A549 (cell line): ENCODE measurements at regions not wholly inside any gene's neighbourhood (a gene's known extent, or its start where the extent isn't known, plus 50 kb on each side); places are given as distances from the start of the nearest gene placed in this dataset.

Experiments used
- ATAC-seq, 2 experiments: fragments of 200-7000 bp in 1 of 2; fragments of >200 bp in 1 of 2; cut with Nextera tagmentation in 1 of 2; cut with Tn5 transposase in 1 of 2; 3 replicates each; pipeline versions ENCODE4 v1.8.0 to v1.9.1; 2018 to 2020; ENCODE audit warnings: mild to moderate bottlenecking in 1 of 2, moderate library complexity in 1 of 2
- CTCF ChIA-PET: fragments of 300-600 bp; sonication (Branson Sonifier 250); formaldehyde crosslinking; extraction: SDS; loops from one replicate; lab custom pipeline; 2021; ENCODE audit warnings: antibody characterized with exemption, inconsistent platforms; lab: Yijun Ruan, JAX
- POLR2A ChIA-PET: fragments of 350-600 bp; formaldehyde crosslinking; extraction: SDS; loops from one replicate; lab custom pipeline; 2021; ENCODE audit warnings: antibody characterized with exemption, inconsistent platforms; lab: Yijun Ruan, JAX
- DNase-seq, 2 experiments: peaks; one replicate each; pipeline versions ENCODE4 v3.0.0 to v3.0.0-alpha.2; 2011 to 2016; ENCODE audit warnings: low read depth in 1 of 2, low spot score in 1 of 2
- FAIRE-seq: peaks from 2 replicates; lab custom pipeline; 2011; peaks lifted over from hg19 to GRCh38; lab: Jason Lieb, UNC
- H3K27ac ChIP-seq, 2 experiments: fragments of >200 bp; sonication (Bioruptor Twin); formaldehyde crosslinking; 3 replicates each; pipeline ENCODE4 v1.5.1; 2016 to 2017
- H3K4me1 ChIP-seq: fragments of >200 bp; sonication (Bioruptor Twin); formaldehyde crosslinking; 3 replicates; pipeline ENCODE4 v1.6.1; 2016
- H3K4me2 ChIP-seq: fragments of >200 bp; sonication (Bioruptor Twin); formaldehyde crosslinking; 3 replicates; pipeline ENCODE4 v1.6.1; 2016
- H3K4me3 ChIP-seq: fragments of >200 bp; sonication (Bioruptor Twin); formaldehyde crosslinking; 3 replicates; pipeline ENCODE4 v1.5.1; 2016
- H3K9me3 ChIP-seq: fragments of >200 bp; sonication (Bioruptor Twin); formaldehyde crosslinking; 3 replicates; pipeline ENCODE4 v1.6.1; 2016
- CBX8 ChIP-seq: fragments of 200-600 bp; sonication (generic); IDR thresholded peaks from 2 replicates; pipeline ENCODE4 v1.6.1; 2016
- EHF ChIP-seq: fragments of 250-450 bp; sonication (Bioruptor Pico); IDR thresholded peaks from 2 replicates; pipeline ENCODE4 v1.5.0; 2020; ENCODE audit warnings: mild to moderate bottlenecking
- EP300 ChIP-seq, 2 experiments: fragments of >200 bp; sonication (Bioruptor Twin); formaldehyde crosslinking; IDR thresholded peaks; 2 replicates in 1 of 2; 3 replicates in 1 of 2; pipeline ENCODE4 v1.6.1; 2016 to 2017
- ESRRA ChIP-seq: fragments of 150-350 bp; IDR thresholded peaks from 2 replicates; pipeline ENCODE4 v1.6.1; 2014; ENCODE audit warnings: mild to moderate bottlenecking, low read length, borderline replicate concordance
- FOXS1 ChIP-seq: fragments of 250-450 bp; sonication (Bioruptor Pico); IDR thresholded peaks from 2 replicates; pipeline ENCODE4 v1.5.0; 2020; ENCODE audit warnings: mild to moderate bottlenecking, moderate library complexity
- GATA3 ChIP-seq: IDR thresholded peaks from 2 replicates; pipeline ENCODE4 v1.6.1; 2012; ENCODE audit warnings: borderline replicate concordance
- HDAC2 ChIP-seq: fragments of 200-600 bp; sonication (generic); IDR thresholded peaks from 2 replicates; pipeline ENCODE4 v1.6.1; 2016
- HEYL ChIP-seq: fragments of 250-450 bp; sonication (Bioruptor Pico); IDR thresholded peaks from 2 replicates; pipeline ENCODE4 v1.8.0; 2021; ENCODE audit warnings: mild to moderate bottlenecking, moderate library complexity
- HOXB13 ChIP-seq: fragments of 250-450 bp; sonication (Bioruptor Pico); IDR thresholded peaks from 2 replicates; pipeline ENCODE4 v1.5.0; 2020; ENCODE audit warnings: low read depth, mild to moderate bottlenecking, moderate library complexity
- KDM5A ChIP-seq: fragments of 200-600 bp; sonication (generic); IDR thresholded peaks from 2 replicates; pipeline ENCODE4 v1.6.1; 2016; ENCODE audit warnings: antibody characterized with exemption, mild to moderate bottlenecking
- NFE2L2 ChIP-seq: fragments of 150-350 bp; conservative IDR thresholded peaks from 2 replicates; pipeline ENCODE4 v1.6.1; 2014; ENCODE audit warnings: low read length
- NPAS2 ChIP-seq: fragments of 250-450 bp; sonication (Bioruptor Pico); IDR thresholded peaks from 2 replicates; pipeline ENCODE4 v1.8.0; 2022; ENCODE audit warnings: mild to moderate bottlenecking, moderate library complexity, borderline replicate concordance
- NR3C1 ChIP-seq: fragments of >200 bp; sonication (Bioruptor Twin); formaldehyde crosslinking; IDR thresholded peaks from 3 replicates; pipeline ENCODE4 v1.6.1; 2017
- POLR2A ChIP-seq: IDR thresholded peaks from 2 replicates; pipeline ENCODE4 v1.6.1; 2012; ENCODE audit warnings: mild to moderate bottlenecking, low read length
- RAD21 ChIP-seq, 2 experiments: fragments of >200 bp in 1 of 2; sonication (Bioruptor Twin) in 1 of 2; formaldehyde crosslinking in 1 of 2; IDR thresholded peaks in 1 of 2; conservative IDR thresholded peaks in 1 of 2; 2 replicates in 1 of 2; 3 replicates in 1 of 2; pipeline ENCODE4 v1.6.1; 2012 to 2018; ENCODE audit warnings: inconsistent platforms in 1 of 2
- RARB ChIP-seq: fragments of 250-450 bp; sonication (Bioruptor Pico); IDR thresholded peaks from 2 replicates; pipeline ENCODE4 v1.8.0; 2021; ENCODE audit warnings: mild to moderate bottlenecking, moderate library complexity
- RFX5 ChIP-seq: fragments of 450-650 bp; IDR thresholded peaks from 2 replicates; pipeline ENCODE4 v1.7.1; 2014; ENCODE audit warnings: antibody characterized with exemption, mild to moderate bottlenecking, moderate library complexity
- SMC3 ChIP-seq: fragments of >200 bp; sonication (Bioruptor Twin); formaldehyde crosslinking; IDR thresholded peaks from 3 replicates; pipeline ENCODE4 v1.6.1; 2018; ENCODE audit warnings: inconsistent platforms
- TP53 ChIP-seq: fragments of 250-450 bp; sonication (Bioruptor Pico); IDR thresholded peaks from 2 replicates; pipeline ENCODE4 v1.5.0; 2021; ENCODE audit warnings: mild to moderate bottlenecking, moderate library complexity
- ZNF302 ChIP-seq: fragments of 250-450 bp; sonication (Bioruptor Pico); IDR thresholded peaks from 2 replicates; pipeline ENCODE4 v1.9.0; 2021; ENCODE audit warnings: inconsistent platforms, mild to moderate bottlenecking, moderate library complexity
- WGBS: methylation state at CpG from one replicate; pipeline ENCODE4 v1.1.6; 2017; ENCODE audit errors: missing lambda C conversion rate; 5-methylcytosine and 5-hydroxymethylcytosine counted together
- TF ChIP-seq, protein P1 (sequence below): fragments of >200 bp; sonication (Bioruptor Twin); formaldehyde crosslinking; IDR thresholded peaks from 2 replicates; pipeline ENCODE4 v1.6.1; 2016
- TF ChIP-seq, protein P2 (sequence below): fragments of >200 bp; sonication (Bioruptor Twin); formaldehyde crosslinking; IDR thresholded peaks from 3 replicates; pipeline ENCODE4 v1.5.1; 2016
- TF ChIP-seq, protein P3 (sequence below): fragments of 250-450 bp; sonication (Bioruptor Pico); IDR thresholded peaks from 2 replicates; pipeline ENCODE4 v1.5.0; 2021; ENCODE audit warnings: mild to moderate bottlenecking, moderate library complexity, borderline replicate concordance

DNA sequence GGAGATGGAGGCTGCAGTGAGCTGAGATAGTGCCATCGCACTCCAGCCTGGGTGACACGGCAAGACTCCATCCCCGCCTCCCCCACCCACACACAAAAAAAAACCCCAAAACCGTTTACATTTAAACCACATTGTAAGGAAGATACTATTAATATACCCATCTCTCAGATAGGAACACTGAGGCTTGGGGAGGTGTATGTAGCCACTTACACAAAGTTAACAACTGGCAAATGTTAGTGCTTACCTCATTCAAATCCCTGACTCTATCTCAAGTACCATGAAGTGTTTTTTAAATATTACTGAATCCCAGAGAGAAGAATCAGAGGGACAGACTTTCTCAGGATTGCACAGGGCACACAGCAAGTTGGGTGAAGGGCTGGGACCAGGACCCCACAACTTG, 164.5 kb downstream of the MIAT start:
- no peak overlapping the region for H3K27ac ChIP-seq
- CTCF ChIA-PET, result interaction anchor here (0.8 to 1.3 kb wide), 2 partner anchors 25 to 68 kb away, joined by 3 read pairs; no protein-coding TSS in a partner anchor
- POLR2A ChIA-PET, result no interaction called here
- H3K4me1 ChIP-seq, result no peaks in the 10 kb centered on the region
- TF ChIP-seq, protein P1, sequence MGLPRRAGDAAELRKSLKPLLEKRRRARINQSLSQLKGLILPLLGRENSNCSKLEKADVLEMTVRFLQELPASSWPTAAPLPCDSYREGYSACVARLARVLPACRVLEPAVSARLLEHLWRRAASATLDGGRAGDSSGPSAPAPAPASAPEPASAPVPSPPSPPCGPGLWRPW, result no peak
- TF ChIP-seq NPAS2, result no peak
- TF ChIP-seq, all 56 proteins: peak for 0
- Histone ChIP-seq H3K4me3 (no peak overlapping the region), H3K9me3 (0 out of 3 replicates have a peak, but pooled peaks cover 9% of the 10 kb centered on the region), H3K4me2 (no peak overlapping the region)
- DNase-seq (no peak), FAIRE-seq (no peak), ATAC-seq (no peak)
- WGBS, result 72% methylated on average over 4 of the region's 4 CpGs

DNA sequence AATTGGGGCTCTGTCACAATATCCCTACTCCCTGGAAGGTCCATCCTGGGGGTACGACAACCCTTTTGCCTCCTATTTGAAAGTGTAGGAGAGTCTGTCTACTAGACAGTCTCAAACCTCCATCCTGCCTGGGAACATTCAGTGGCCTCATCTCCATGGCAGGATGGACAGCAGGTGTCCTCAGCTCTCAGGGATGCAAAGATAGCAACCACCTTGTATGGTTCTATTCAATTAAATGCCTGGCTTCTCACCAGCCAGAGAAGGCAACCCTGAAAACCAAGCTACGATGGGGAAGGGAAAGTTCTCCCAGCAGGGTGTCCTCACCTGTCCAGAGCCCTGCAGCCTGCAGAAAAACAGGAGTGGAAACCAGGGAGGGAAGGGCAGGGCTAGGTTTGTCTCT, 164.9 kb downstream of the MIAT start:
- H3K4me3 ChIP-seq, result no peak overlapping the region
- POLR2A ChIA-PET, result no interaction called here
- TF ChIP-seq EHF (CRISPR knock-in tag) (no peak), KDM5A (no peak), RARB (CRISPR knock-in tag) (no peak), HOXB13 (no peak), TP53 (CRISPR knock-in tag) (no peak), ZNF302 (CRISPR knock-in tag) (no peak), RAD21 (conservative IDR thresholded peaks at IDR 0.05 in 1 of 2, IDR thresholded peaks at IDR 0.05 in 1 of 2) (peak; percentile 26 to 43; a peak in 3 of 5 replicates), RFX5 (no peak), EP300 (IDR thresholded peaks at IDR 0.05) (no peak), NFE2L2 (no peak), ESRRA (no peak), HDAC2 (no peak), NR3C1 (no peak), FOXS1 (CRISPR knock-in tag) (no peak), SMC3 (peak; percentile 28; the same call in 1 of the 3 replicates), POLR2A (no peak), CBX8 (no peak), HEYL (CRISPR knock-in tag) (no peak), GATA3 (no peak)
- TF ChIP-seq, protein P2, sequence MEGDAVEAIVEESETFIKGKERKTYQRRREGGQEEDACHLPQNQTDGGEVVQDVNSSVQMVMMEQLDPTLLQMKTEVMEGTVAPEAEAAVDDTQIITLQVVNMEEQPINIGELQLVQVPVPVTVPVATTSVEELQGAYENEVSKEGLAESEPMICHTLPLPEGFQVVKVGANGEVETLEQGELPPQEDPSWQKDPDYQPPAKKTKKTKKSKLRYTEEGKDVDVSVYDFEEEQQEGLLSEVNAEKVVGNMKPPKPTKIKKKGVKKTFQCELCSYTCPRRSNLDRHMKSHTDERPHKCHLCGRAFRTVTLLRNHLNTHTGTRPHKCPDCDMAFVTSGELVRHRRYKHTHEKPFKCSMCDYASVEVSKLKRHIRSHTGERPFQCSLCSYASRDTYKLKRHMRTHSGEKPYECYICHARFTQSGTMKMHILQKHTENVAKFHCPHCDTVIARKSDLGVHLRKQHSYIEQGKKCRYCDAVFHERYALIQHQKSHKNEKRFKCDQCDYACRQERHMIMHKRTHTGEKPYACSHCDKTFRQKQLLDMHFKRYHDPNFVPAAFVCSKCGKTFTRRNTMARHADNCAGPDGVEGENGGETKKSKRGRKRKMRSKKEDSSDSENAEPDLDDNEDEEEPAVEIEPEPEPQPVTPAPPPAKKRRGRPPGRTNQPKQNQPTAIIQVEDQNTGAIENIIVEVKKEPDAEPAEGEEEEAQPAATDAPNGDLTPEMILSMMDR, result peak; percentile 16; the same call in 1 of the 3 replicates
- TF ChIP-seq, protein P3, sequence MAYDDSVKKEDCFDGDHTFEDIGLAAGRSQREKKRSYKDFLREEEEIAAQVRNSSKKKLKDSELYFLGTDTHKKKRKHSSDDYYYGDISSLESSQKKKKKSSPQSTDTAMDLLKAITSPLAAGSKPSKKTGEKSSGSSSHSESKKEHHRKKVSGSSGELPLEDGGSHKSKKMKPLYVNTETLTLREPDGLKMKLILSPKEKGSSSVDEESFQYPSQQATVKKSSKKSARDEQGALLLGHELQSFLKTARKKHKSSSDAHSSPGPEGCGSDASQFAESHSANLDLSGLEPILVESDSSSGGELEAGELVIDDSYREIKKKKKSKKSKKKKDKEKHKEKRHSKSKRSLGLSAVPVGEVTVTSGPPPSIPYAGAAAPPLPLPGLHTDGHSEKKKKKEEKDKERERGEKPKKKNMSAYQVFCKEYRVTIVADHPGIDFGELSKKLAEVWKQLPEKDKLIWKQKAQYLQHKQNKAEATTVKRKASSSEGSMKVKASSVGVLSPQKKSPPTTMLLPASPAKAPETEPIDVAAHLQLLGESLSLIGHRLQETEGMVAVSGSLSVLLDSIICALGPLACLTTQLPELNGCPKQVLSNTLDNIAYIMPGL (CRISPR knock-in tag), result no peak
- H3K4me1 ChIP-seq, result no peaks in the 10 kb centered on the region
- ATAC-seq, result 0 out of 6 replicates have a peak, but pooled peaks of 1 of the 2 experiments have one; percentile 30
- CTCF ChIA-PET, result interaction anchor here (0.8 to 2.0 kb wide), 5 partner anchors 13 to 68 kb away, joined by 3 to 6 read pairs (median 3); no protein-coding TSS in a partner anchor
- DNase-seq, result no peak
- H3K4me2 ChIP-seq, result no peak overlapping the region
- no peak for FAIRE-seq
- peak overlapping the region in 1 of 2 experiments; percentile 25; a peak in 1 of 6 replicates for H3K27ac ChIP-seq
- 0 out of 3 replicates have a peak, but pooled peaks cover 9% of the 10 kb centered on the region for H3K9me3 ChIP-seq
- 45% methylated on average over 2 of the region's 2 CpGs for WGBS
